ENCODE measurements at regions not wholly inside any gene's neighbourhood (a gene's known extent, or its start where the extent isn't known, plus 50 kb on each side); places are given as distances from the start of the nearest gene placed in this dataset.

DNA sequence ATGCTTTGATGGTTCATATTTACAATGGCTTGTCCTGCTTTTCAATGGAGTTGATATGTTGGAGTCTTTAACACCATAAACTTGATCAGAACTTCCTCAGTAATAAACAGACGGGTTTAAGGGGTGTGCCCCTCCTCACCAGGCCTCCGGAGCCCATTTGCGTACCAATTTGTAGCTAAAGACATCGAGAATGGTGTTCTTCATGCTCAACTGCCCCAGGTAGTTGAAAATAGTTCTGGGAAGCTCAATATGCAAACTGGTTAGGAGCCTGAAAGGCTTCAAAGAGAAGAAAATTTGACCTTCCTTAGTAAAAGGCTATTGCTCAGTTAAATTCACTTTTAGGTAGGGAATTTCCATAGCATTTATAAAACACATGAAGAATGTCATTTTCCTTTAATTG, 68.1 kb upstream of the RRP15 start:
- Mint-ChIP-seq H3K4me3 (no peak overlapping the region), H3K27ac (no peak overlapping the region), H3K27me3 (peaks cover 18% of the 10 kb centered on the region), H3K36me3 (ENCODE audit: low read depth) (no peaks in the 10 kb centered on the region), H3K9me3 (no peaks in the 10 kb centered on the region), H3K4me1 (ENCODE audit: low read depth) (no peaks in the 10 kb centered on the region)

DNA sequence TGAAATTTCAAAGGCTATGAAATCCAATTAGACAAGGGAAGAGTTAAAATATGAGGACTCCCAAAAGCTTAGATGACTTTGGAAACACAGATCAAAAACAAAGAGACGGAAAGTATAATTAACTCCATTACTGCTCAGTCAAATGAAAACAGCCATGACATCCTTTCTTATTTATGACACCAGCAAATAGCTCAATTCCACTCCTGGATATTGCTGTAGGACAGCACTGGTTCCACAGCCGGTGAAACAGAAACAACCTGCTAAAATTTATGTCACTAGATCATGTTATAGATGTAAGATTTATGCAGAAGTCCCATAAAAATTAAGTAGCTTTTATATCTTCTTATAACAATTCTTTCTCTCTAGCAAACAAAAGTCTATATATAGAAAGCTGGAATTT, 65.6 kb upstream of the RRP15 start:
- H3K4me3 Mint-ChIP-seq: no peak overlapping the region
- no peaks in the 10 kb centered on the region for H3K36me3 Mint-ChIP-seq (ENCODE audit: low read depth)
- H3K9me3 Mint-ChIP-seq: no peaks in the 10 kb centered on the region
- H3K4me1 Mint-ChIP-seq (ENCODE audit: low read depth): no peaks in the 10 kb centered on the region
- H3K27ac Mint-ChIP-seq: no peak overlapping the region
- H3K27me3 Mint-ChIP-seq: peaks cover 18% of the 10 kb centered on the region

- Mint-ChIP-seq H3K27me3 (peaks cover 5% of the 10 kb centered on the region), H3K9me3 (no peaks in the 10 kb centered on the region), H3K36me3 (ENCODE audit: low read depth) (no peaks in the 10 kb centered on the region), H3K27ac (no peak overlapping the region), H3K4me1 (ENCODE audit: low read depth) (no peaks in the 10 kb centered on the region), H3K4me3 (no peak overlapping the region)
These were observed 61.0 kb upstream of the RRP15 start for GRCh38 chr1:218224101-218224500.

DNA sequence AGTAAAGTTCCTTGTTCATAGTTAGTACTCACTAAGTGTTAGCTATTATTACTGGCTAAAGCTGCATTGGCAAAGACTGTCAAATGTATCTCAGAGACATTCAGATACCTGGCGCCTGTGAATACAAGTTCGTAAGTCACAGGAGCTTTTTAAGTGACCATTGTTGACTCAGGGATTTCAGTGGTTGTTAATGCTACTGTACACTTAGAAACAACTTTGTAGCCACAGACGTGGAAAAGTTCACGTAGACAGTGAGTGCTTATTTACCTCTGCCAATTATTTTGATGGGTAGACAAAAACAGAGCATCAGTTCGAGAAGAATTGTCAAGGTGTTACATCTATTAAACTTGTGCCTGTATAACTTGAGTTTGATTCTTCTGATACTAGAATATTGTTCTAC, 59.1 kb upstream of the RRP15 start:
- Mint-ChIP-seq H3K4me1 (ENCODE audit: low read depth) (no peaks in the 10 kb centered on the region), H3K27ac (no peak overlapping the region), H3K27me3 (no peaks in the 10 kb centered on the region), H3K36me3 (ENCODE audit: low read depth) (no peaks in the 10 kb centered on the region), H3K4me3 (no peak overlapping the region), H3K9me3 (no peaks in the 10 kb centered on the region)

Data from stimulated activated naive CD8-positive, alpha-beta T cell treated with anti-CD3 and anti-CD28 coated beads, Interleukin-15, Interleukin-2, amounts not matched to agents 100 ng/mL and 50 ng/mL, for 24 hours (primary cell).